Activated CD4-positive, CD25-positive, alpha-beta regulatory T cell treated with anti-CD3 and anti-CD28 coated beads, Interleukin-2, amount 50 U/mL, for 16 hours (primary cell): ENCODE measurements at regions not wholly inside any gene's neighbourhood (a gene's known extent, or its start where the extent isn't known, plus 50 kb on each side); places are given as distances from the start of the nearest gene placed in this dataset.
"Not testable (repeated sequence)": the region's sequence is repeated elsewhere in the genome, so short reads cannot be mapped to it uniquely, and the experiment has no call there.

Experiments used
- DNase-seq: peaks from one replicate; pipeline ENCODE4 v3.0.0-alpha.2; 2020; ENCODE audit warnings: low read depth, low spot score

DNA sequence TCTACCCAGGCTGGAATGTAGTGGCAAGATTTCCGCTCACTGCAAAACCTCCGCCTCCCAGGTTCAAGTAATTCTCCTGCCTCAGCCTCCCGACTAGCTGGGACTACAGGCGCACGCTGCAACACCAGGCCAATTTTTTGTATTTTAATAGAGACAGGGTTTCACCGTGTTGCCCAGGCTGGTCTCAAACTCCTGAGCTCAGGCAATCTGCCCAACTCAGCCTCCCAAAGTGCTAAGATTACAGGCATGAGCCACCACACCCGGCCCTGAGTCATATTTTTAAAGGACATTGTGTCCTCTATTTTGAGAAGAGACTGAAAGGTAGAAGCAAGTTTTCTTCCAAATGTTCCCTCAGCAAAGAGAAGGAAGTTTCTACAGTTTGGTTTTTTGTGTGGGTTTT, 227.1 kb downstream of the KCTD12 start:
- DNase-seq: not testable (repeated sequence)

- DNase-seq: no peak
These were observed 229.7 kb downstream of the KCTD12 start for GRCh38 chr13:76656500-76656899.

DNA sequence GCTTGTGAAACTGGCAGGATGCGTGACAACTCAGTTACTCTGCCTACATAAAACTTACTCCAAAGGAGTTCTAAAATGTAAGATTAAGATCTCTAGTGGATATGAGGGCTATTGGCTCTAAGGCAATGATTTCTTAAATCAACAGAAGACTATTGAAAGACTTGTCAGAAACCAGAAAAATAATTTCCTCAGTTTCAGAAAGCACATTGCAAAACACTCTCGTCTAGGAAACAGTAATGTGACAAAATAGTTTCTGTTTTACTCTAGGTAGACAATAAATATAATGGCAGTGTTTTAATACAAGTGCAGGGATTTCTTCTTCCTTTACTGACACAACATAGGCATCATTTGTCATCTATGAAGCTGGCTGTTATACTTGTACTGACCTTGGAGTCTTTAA, 230.1 kb downstream of the KCTD12 start:
- no peak for DNase-seq

- DNase-seq: no peak
These were observed 231.9 kb downstream of the KCTD12 start for GRCh38 chr13:76654263-76654662.

DNA sequence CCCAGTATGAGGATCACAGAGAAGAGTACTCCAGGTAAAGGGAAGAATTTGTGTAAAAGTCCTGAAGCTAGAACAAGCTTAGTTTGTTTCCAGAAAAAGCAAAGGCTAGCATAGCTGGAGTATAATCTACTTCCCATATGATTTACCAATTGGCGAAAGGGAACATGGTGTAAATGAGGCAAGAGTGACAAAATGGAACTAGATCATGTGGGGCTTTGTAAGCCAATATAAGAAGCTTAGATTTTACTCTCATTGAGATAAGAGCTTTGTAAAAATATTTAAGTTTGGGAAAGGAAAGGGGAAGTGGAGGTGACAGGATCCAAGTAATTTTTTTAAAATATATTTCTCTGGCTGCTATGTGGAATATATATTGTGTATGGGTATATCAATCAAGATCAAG, 234.9 kb downstream of the KCTD12 start:
- DNase-seq: no peak

DNA sequence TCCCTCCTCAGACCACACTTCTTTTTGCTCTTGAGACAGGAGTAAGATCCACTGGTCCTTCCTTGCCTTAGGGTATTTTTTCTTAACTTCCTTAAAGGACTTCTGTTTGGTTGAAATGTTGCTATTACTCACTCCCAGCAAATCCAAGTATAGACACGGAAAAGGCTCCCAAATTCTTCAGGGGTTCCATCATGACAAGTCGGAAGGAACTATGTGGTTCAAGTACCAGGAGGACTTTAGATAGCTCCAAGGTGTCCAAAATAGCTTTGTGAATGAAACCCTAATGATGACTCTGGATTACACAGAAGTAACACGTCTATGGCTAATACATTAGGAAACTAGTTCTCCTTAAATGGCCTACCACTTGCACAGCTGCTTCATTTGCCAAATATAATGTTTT, 238.7 kb downstream of the KCTD12 start:
- no peak for DNase-seq

- DNase-seq: no peak
These were observed 239.3 kb downstream of the KCTD12 start for GRCh38 chr13:76646946-76647345.

- no peak for DNase-seq
These were observed 240.6 kb downstream of the KCTD12 start for GRCh38 chr13:76645632-76646031.

DNA sequence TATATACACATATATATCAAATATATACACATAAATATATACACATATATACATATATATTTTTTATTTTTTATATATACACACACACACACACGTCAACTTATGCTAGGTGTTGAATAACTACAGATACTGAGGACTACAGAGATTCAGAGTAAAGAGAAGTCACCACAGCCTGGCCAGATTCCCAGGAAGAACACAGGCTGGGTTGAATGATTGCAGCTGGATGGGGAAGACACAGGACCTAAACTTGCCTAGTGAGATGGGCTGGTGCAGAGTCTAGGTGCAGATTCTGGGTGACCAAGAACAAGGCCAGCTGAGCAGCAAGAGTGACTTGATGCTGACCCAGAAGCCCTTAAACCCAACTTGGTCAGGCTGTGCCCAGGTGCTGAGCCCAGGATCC, 241.3 kb downstream of the KCTD12 start:
- DNase-seq: no peak

DNA sequence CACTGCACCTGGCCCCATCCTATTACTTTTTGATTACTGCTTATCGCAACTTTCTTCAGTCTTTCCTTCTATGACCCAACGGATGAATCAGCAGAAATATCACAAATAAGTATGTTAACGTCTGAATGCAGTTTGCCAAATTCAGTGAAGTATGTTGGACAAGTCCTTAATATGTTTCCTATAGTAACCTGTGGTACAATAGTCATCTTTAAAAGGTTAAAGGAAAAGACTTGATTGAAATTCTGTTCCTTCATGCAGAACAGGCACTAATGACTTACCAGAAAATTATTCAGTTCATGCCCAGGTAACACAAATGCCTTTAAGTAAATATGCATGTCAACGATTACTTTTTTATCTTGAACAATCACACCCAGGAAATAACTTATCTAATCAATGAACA, 242.6 kb downstream of the KCTD12 start:
- no peak for DNase-seq

GRCh38 chr13:76641056-76641455, 245.1 kb downstream of the KCTD12 start:
- no peak for DNase-seq

DNA sequence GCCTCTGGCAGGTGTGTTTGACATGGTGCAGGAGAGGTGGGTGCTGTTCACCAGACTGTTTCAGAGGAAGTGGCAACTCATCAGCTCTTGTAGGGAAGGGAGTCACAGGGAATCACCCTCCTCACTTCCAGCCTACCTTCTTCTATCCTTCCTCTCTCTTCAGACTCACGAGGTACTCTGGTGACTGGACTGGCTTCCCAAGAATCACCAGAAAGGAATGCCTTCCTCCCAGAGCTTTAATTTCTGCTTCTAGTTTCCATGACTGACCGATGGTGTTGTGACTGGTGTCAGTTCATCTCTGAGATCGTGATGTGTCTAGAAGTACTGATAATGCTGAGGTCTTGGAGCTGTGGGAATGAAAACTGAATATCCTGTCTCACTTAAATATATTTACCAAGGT, 247.3 kb downstream of the KCTD12 start:
- no peak for DNase-seq

- DNase-seq: no peak
These were observed 248.0 kb downstream of the KCTD12 start for GRCh38 chr13:76638181-76638580.

- no peak for DNase-seq
These were observed 248.5 kb downstream of the KCTD12 start for GRCh38 chr13:76637641-76638141.

DNA sequence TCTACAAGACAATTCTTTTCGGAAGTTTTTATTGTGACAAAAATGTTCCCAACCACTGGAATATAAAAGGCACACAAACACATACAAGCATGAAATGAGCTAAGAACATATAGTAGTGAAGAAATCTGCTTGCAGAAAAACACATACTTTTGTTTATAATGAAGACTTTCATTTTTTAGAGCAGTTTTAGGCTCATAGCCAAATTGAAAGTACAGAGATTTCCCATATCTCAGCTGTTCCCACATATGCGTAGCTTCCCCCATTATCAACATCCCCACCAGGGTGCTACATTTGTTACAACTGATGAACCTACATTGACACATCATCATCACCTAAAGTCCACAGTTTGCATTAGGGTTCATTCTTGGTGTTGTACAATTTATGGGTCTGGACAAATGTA, 249.4 kb downstream of the KCTD12 start:
- no peak for DNase-seq

DNA sequence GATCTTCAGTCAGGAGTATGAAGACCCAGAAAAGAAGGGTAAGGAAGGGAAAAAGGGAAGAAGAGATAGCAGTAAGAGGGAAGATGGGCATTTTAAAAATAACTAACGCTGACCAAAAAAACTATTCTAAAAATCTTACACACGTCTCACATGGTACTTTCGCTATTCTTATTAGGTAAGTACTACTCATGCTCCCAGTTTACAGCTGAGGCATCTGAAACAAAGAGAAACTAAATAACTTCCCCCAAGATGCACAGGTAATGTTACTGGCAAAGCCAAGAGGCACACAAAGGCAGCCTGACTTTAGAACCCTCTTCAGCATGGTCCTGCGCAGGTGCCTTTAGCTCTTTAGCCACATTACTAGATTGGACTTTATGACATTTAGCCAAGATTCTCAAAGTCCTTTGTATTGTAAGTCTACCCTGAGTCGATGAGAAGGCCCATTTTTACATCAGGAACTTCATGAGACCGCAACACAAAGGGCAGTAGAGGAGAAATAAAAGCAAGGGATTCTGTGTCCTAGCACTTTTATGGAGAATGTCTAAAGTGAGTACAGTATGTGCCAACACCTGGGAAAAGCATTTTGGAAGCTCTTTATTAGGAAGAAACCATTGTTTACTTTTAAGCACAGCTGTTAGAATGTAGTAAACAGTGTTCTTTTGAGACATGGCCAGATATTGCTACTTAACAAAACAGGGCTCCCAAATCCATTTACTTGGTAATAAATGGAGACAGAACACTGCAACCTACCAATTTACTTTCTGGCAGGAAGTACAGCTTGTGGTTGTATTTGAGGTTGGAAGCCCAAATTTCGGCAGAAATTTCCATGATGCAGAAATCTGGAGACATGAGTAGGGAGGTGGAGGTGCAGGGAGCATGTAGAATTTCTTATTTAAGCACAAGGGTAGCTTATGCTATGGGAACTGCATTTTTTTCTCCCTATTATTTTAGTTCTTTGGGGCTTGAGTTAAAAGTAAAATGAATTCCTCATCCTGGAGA, 250.7 kb downstream of the KCTD12 start:
- DNase-seq: no peak

GRCh38 chr13:76634431-76635191, 251.6 kb downstream of the KCTD12 start:
- no peak for DNase-seq

- no peak for DNase-seq
These were observed 253.7 kb downstream of the KCTD12 start for GRCh38 chr13:76632401-76633044.

DNA sequence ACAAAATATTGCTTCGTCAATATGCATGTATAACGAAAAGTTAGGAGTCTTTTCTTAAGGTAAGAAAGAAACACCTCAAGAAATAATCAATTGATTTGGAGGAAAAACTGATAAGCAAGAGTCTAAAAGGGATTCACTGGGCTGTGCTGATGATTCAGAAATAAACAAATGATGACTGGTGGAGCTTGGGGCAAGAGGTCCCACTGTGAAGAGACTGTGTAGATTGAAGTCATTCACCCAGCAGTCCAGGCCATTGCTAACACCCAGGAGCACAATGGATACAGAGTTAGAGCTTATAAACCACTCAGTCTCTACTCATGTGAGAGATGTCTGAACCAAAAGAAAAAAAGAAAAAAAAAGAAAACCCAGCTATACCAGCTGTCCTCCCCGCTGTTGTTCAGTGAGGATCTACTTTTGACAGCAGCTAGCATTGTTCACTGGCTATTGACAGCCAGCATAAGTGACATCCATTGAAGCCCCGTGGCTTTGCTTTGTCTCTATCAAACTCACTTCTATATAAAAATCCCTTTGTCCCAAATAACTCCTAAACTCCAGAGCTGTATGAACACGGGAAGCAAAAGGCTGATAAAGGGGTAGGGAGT, 255.5 kb downstream of the KCTD12 start:
- no peak for DNase-seq

DNA sequence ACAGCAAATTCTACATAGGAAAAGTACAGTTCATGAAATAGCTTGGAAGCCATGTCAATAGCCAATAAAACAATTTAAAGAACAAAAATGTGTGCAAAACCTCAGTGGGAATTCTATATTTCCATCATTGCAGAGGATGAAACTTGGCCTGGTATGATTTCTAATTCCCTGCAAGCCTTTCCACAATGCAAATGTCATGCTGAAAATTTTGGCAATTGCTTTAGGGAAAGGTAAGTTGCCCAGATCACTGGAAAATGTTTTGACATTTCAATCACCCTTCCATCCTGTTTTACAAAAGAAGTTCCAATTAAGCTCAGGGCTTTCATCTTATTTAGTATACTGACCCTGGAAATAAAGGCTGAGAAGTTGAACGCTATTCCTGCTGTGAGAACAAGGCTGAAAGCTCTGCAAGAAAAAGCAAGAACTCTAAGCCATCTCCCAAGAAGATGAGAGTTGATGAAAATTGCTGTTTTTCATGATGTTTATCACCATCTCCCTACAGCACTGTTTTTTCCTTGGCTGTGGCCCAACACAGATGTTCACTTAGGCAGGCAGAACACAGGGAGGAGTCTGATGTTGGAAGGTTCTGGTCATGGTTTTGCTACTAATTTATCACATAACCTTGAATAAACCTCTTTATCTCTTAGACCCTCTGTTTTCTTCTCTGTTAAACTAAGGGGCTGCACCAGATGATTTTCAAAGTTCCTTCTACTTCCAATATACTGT, 263.7 kb downstream of the KCTD12 start:
- DNase-seq: no peak

DNA sequence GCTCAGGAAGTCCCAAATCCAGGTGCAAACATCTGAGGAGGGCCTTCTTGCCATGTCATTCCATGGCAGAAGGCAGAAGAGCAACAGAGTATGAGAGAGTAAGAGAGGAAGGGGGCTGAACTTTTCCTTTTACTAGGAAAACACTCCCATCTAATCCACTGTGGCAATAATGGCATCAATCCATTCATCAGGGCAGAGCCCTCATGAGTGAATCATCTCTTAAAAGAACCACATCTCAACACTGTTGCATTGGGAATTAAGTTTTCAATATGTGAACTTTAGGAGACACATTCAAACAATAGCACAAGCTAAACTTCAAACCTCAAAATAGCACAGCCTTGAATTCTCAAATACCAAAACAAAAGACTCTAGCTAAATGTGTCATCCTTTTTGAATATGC, 264.5 kb downstream of the KCTD12 start:
- no peak for DNase-seq
